NAMALWA (cell line): ENCODE measurements at regions not wholly inside any gene's neighbourhood (a gene's known extent, or its start where the extent isn't known, plus 50 kb on each side); places are given as distances from the start of the nearest gene placed in this dataset.
"Not testable (repeated sequence)": the region's sequence is repeated elsewhere in the genome, so short reads cannot be mapped to it uniquely, and the experiment has no call there.

Experiments used
- DNase-seq: peaks from one replicate; pipeline ENCODE4 v3.0.0-alpha.2; 2015; ENCODE audit warnings: low spot score

DNA sequence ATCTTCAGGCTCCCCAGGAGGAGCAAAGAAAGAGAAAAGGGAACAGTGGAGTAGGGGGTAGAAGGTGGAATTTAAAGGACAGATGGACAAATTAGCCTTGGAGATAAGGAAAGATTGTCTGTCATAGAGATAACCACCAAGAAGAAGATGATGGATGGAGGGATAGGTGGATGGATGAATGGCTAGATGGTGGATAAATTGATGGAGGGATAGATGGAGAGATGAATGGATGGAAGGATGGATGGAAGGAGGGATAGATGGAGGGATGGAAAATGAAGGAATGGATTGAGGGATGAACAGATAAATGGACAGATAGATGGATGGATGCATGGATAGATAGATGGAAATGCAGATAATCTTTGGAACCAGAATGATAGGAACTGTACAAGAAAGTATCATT, 102.8 kb downstream of the TNFAIP3 start:
- DNase-seq = no peak

GRCh38 chr6:137970368-137970767, 103.3 kb downstream of the TNFAIP3 start:
- no peak for DNase-seq

DNA sequence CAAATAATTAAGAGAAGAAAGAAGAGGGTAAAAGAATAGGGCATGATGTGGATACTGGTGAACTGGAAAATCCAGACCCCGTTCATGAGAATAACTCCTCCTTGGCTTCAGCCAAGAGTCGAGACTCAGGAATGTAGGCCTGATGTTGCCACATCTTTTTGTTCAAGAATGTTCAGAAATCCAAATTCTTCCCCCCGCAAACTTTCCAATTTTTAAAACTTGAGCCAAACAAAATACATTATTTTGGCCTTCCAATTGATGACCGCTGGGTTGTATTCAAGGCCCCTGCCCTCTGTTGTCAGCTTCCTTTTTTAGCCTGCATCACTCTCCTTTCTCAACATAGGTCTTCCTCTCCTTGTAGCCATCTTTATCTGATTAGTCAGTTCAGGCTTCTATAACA, 106.1 kb downstream of the TNFAIP3 start:
- no peak for DNase-seq

- peak; percentile 56 for DNase-seq
Observed at GRCh38 chr6:137975188-137975940, 108.3 kb downstream of the TNFAIP3 start.

DNA sequence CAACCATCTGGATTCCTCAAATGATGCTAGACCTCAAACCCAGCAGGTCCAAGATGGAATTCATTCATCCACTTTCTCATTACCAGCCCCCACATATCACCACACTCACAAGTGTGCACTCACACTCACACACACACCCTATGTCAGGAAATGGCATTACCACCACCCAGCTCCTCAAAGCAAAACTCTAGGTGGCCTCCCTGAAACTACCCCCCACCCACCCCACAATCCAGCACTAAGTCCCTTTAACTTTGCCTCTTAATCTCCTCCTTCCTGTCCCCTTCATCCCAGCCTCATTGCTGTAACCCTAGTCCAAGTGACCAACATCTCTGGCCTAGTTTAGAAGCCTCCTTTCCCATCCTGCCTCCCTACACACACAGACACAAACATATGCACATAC, 109.4 kb downstream of the TNFAIP3 start:
- no peak for DNase-seq

- no peak for DNase-seq
Observed at GRCh38 chr6:137977206-137977605, 110.1 kb downstream of the TNFAIP3 start.

GRCh38 chr6:137977814-137978213, 110.8 kb downstream of the TNFAIP3 start:
- DNase-seq = no peak

DNA sequence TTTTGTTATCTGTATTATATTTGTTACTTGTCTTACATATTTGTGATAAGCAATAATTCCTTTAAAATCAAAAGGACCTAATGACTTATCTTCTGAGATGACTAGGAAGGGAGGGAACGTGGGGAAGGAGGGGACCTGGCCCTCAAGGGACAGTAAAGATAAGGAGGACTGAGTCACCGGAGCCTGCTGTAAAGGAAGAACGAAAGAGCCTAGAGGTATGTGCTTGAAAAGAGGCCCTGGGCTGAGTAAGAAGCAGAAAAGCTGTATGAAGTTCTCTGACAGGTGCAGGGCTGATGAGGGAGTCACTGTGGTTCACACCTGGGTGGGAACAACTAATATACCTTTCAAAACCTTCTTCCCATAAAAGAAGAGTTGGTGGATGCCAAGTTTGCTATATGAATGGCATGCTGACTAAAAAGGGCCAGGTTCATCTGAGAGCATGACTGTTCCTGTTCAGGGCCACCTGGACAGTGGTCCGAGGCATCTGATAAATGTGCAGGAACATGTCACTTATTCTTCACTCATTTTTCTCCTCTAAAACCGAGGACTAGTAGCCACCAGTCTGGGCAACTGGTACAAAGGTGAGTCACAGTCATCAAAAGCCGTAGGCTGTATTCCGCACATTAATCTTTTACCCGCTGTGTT, 111.3 kb downstream of the TNFAIP3 start:
- no peak for DNase-seq

- not testable (repeated sequence) for DNase-seq
Observed at GRCh38 chr6:137979263-137979662, 112.2 kb downstream of the TNFAIP3 start.

GRCh38 chr6:137980777-137981176, 113.7 kb downstream of the TNFAIP3 start:
- DNase-seq = no peak

DNA sequence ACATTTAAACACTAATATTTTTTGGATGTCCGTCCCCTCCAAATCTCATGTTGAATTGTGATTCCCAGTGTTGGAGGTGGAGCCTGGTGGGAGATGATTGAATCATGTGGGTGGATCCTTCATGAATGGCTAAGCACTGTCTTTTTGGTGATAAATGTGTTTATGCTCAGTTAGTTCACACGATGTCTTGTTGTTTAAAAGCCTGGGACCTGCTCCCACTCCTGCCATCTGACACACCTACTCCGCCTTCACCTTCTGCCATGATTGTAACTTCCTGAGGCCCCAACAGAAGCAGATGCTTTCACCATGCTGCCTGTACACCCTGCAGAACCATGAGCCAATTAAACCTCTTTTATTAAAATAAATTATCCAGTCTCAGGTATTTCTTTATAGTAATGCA, 114.7 kb downstream of the TNFAIP3 start:
- no peak for DNase-seq

GRCh38 chr6:137982418-137983189, 115.5 kb downstream of the TNFAIP3 start:
- no peak for DNase-seq

- no peak for DNase-seq
Observed at GRCh38 chr6:137983269-137983668, 116.2 kb downstream of the TNFAIP3 start.

DNA sequence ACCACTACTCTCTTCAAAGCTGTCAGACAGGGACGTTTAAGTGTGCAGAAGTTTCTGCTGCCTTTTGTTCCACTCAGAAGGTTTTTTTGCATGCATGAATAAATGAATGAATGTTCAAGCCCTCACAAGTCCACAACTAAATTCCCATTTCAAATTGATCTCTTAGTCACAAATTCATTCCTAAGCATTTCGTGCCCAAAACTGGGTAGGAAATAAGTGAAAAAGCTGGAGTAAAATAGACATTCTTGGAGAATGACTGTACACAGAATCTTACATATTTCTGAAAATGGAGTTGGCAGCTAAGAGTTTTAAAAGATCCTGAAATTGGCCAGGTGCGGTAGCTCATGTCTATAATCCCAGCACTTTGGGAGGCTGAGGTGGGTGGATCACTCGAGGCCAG, 117.6 kb downstream of the PERP start:
- DNase-seq = no peak

DNA sequence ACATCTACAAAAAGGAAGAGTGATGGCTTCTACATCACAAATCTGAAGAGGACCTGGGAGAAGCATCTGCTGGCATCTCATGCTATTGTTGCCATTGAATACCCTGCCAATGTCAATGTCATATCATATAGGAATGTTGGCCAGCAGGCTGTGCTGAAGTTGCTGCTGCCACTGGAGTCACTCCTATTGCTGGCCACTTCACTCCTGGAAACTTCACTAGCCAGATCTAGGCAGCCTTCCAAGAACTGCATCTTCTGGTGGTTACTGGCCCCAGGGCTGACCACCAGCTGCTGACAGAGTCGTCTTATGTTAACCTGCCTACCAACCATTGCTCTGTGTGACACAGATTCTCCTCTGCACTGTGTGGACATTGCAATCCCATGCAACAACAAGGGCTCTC, 111.8 kb downstream of the PERP start:
- DNase-seq = no peak

DNA sequence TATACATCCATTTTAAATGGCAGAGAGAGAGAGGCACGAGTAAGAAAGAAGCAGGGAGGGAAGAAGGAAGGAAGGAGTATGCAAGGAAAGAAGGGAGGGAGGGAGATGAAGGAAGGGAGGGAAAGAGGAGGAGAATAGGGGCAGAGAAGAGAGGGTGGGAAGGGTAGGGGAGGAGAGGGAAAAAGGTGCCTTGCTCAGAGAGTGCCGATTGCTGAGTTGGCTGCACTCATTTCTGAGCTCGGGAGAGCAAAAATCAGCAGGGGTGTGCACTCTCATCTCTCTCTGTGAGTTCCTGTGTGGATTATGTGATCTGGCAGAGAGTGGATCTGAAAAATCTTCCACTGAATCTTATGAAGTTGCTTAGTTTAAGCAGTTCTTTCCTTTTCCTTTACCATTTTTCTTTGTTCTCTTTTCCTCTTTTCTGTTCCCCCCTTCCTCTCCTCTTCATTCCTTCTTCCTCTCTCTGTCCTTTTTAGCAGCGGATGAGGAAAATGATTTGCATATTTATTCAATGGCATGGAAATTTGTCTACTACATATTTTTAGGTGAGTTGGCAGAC, 108.7 kb downstream of the PERP start:
- DNase-seq = no peak

DNA sequence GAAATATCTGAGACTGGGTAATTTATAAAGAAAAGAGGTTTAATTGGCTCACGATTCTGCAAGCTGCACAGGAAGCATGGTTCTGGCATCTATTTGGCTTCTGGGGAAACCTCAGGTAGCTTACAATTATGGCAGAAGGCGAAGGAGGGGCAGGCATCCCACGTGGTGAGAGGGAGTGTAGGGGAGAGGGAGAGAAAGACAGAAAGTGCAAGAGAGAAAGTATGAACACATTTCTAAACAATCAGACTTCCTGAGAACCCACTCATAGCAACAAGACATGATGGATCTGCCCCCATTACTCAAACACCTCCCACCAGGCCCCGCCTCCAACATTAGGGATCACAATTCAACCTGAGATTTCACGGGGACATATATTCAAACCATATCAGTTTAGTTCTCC, 107.4 kb downstream of the PERP start:
- DNase-seq = no peak

DNA sequence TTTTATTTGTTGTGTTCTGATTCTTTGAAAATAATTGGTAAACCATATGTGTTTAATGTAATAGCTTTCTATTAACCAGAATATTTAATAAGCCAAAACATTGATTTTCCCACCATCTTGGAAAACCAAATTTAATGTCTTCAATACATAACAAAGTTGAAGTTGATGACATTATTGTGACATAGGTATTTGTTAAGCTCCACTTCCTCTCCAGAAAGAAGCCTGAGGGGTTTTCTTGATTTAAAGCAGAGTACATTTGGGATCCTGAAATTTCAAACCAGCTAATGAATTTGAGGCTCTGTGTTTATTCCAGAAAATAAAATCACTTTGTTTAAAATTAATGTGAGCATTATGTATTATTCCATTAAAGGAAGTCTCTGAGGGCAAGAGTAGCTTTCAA, 106.3 kb downstream of the PERP start:
- no peak for DNase-seq

DNA sequence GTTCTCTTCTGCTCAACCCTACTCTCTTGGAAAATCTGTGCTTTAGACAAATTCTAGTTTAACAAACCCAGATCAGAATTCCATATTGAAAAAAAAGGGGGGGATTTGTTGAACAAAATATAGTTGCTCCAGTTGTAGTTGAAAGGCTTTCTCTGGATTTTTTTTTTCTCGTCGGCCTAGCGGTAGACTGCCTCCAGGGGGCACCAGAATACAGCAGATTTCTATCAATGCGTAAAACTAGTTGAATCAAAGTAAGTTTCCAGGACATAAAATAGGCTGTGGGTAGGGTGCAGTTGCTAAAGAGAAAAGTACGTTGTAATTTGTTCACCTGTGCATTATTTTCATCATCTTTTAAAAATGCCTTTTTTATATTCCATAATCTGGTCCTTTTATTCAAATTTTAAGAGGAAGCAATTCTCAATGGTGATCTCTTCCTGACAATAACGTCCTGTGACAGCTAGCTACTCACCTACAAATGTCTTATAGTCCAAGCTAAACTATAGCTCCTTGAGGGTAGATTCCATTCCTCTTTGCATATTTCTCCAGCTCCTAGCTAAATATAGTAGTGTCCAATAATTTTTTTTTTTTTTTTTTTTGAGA, 105.4 kb downstream of the PERP start:
- DNase-seq = peak; percentile 69

- DNase-seq = peak; percentile 63
Observed at GRCh38 chr6:138004430-138005287, 102.6 kb downstream of the PERP start.

DNA sequence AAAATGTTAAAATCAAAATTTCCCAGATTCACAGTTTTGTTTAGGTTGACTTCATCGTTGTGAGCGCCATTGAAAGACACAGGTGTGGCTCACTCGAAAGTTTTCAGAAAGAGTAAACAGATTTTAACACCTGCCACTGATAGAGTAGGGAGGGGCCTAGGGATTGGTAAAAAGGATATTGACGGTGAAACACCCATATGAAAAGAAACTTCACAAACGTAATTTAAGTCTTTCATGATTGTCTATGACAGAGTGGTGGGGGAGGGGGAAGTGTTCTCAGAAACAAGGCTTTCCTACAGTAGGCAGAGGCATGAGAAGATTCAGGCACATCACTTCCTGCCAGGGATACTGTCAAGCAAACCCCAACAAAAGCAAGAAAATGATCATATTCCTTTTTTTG, 101.4 kb downstream of the PERP start:
- DNase-seq = no peak
